ENCODE measurements at regions not wholly inside any gene's neighbourhood (a gene's known extent, or its start where the extent isn't known, plus 50 kb on each side); places are given as distances from the start of the nearest gene placed in this dataset.

DNA sequence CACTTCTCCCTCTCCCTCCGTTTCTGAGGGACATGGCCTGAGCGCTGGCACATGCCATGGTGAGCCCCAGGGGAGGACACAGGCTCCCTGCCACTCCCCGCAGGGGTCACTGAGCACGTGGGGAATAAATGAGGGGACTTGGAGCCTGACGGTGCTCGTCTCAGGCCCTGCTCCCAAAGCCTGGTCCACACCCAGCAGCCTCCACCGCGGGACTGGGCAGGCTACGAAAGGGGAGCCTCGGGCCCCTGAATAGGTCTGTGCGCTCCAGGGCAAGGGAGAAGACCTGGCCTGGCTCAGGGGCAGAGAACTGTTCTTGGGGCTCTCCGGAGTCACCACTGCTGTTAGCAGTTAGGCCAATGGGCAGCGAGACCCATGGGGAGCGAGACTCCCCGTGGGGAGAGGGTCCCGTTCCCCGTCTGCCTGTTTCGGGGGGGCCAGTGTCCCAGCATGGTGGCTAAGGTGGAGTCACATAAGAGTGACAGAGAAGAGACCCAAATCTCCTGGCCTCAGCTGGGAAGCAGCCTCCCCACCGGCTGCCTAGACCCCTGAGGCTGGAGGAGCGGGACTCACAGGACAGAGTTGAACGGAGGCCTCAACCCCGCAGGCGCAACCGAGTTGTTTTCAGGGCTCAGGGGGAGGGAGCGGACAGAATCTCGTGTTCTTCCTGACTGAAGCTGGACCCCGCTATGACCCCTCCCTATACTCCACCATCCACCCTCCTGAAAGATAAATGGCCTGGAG is 329.8 kb upstream of the SFSWAP start:
- no peak for DNase-seq
- intact Hi-C loops (cut with micrococcal nuclease): no loop called here
- H3K4me3 Mint-ChIP-seq: no peak overlapping the region

DNA sequence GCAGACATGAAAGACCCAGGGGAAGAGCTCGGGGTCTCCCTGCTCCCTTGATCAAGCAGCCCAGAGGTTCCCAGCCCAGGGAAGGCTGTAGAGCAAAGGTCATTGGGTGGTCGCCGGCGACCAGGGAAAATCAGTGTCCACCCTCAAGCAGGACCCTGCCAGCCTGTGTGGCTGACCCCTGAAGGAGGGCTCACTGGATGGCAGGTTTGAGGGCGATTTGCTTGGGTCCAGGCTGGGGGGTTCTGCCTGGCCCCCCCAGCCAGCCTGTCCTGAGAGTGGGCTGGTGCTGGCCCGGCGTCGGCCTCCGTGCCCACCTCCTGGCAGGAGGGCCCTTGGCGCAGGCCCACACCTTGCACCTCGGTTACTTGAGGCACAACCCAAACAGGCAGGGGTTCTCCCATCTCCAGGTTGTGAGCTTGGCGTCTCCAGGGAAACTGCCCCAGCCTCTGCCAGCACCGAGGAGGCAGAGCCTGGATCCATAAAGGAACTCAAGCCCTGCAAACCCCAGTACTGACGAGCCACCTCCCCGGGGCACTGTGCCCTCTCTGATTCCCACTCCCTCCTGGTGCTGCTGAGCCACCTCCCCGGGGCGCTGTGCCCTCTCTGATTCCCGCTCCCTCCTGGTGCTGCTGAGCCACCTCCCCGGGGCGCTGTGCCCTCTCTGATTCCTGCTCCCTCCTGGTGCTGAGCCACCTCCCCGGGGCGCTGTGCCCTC is 329.0 kb upstream of the SFSWAP start:
- CTCF ChIA-PET: no interaction called here
- ATAC-seq (no peak), DNase-seq (no peak)
- Mint-ChIP-seq H3K36me3 (no peaks in the 10 kb centered on the region), H3K4me1 (no peaks in the 10 kb centered on the region), H3K27ac (no peak overlapping the region), H3K9me3 (no peaks in the 10 kb centered on the region), H3K4me3 (no peak overlapping the region), H3K27me3 (peaks cover 0 to 20% (median 5%) of the 10 kb centered on the region in 5 donors)
- no peaks in the 10 kb centered on the region for H3K9me3 ChIP-seq (ENCODE audit: control insufficient read depth in 2 of 3, low read length in 3 of 3)
- no peaks in the 10 kb centered on the region for H3K36me3 ChIP-seq (ENCODE audit: control insufficient read depth in 2 of 3, insufficient read depth in 3 of 3, low read length in 3 of 3)
- no peaks in the 10 kb centered on the region for H3K27me3 ChIP-seq (ENCODE audit: control insufficient read depth in 2 of 2, insufficient read depth in 2 of 2, low read length in 2 of 2)
- POLR2A ChIA-PET: no interaction called here
- no peak overlapping the region for H3K4me3 ChIP-seq (ENCODE audit: low read length)
- H3K4me1 ChIP-seq (ENCODE audit: control insufficient read depth in 2 of 2, insufficient read depth in 2 of 2, low read length in 2 of 2): no peaks in the 10 kb centered on the region
- no peak overlapping the region for H3K27ac ChIP-seq (ENCODE audit: low read depth, low read length)
- intact Hi-C loops (cut with micrococcal nuclease): no loop called here

More for the DNA sequence above, 329.8 kb upstream of the SFSWAP start:
- ATAC-seq: no peak
- no peak overlapping the region for H3K27ac Mint-ChIP-seq
- Histone ChIP-seq H3K9me3 (ENCODE audit: control insufficient read depth in 2 of 3, low read length in 3 of 3) (no peaks in the 10 kb centered on the region), H3K4me1 (ENCODE audit: control insufficient read depth in 2 of 2, insufficient read depth in 2 of 2, low read length in 2 of 2) (no peaks in the 10 kb centered on the region), H3K36me3 (ENCODE audit: control insufficient read depth in 2 of 3, insufficient read depth in 3 of 3, low read length in 3 of 3) (no peaks in the 10 kb centered on the region), H3K27me3 (ENCODE audit: control insufficient read depth in 2 of 2, insufficient read depth in 2 of 2, low read length in 2 of 2) (no peaks in the 10 kb centered on the region), H3K27ac (ENCODE audit: low read depth, low read length) (no peak overlapping the region), H3K4me3 (ENCODE audit: low read length) (no peak overlapping the region)
- H3K27me3 Mint-ChIP-seq: peaks cover 0 to 13% (median 5%) of the 10 kb centered on the region in 5 donors
- H3K36me3 Mint-ChIP-seq: no peaks in the 10 kb centered on the region
- no peaks in the 10 kb centered on the region for H3K9me3 Mint-ChIP-seq
- ChIA-PET POLR2A (no interaction called here), CTCF (no interaction called here)
- no peaks in the 10 kb centered on the region for H3K4me1 Mint-ChIP-seq

- CTCF ChIA-PET: no interaction called here
- no peaks in the 10 kb centered on the region for H3K4me1 Mint-ChIP-seq
- intact Hi-C loops (cut with micrococcal nuclease): no loop called here
Observed at GRCh38 chr12:131383291-131383690, 327.6 kb upstream of the SFSWAP start.

DNA sequence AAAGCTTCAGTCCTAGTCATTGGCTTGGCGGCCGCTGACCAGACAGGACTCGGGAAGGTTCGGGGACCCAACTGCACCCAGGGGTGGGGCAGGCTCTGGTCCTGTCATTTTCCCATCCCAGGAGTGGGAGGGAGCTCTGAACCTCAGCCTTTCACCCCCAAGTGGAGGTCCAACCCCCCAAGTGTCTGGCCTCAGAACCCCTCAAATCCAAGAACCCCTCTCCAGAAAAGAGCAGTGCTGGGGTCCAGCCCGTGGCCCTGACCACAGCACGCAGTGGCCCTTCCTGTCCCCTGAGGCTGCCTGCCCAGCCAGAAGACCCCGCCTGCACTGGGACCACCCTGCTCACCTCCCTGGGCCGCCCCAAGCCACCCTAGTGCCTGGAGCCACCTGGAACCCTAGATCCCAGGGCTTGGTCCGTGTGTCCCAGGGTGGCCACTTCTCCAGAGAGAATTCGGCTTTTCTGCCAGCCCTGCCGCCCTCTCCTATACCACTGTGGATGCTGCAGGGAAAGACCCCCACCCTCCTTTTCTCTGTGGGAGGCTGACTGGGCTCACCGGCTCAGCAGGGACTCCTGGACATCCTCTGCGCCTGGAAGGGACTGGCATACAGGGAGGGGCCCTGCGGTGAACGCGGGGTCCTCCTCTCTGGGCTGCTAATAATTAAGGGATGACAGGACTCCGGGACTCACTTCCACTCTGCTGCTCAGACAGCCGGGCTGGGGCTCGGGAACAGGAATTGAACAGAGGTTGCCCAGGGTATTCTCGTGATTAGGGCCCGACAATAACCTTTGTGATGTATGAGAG is 326.9 kb upstream of the SFSWAP start:
- no peak overlapping the region for H3K4me3 Mint-ChIP-seq
- Histone ChIP-seq H3K9me3 (ENCODE audit: control insufficient read depth in 2 of 3, low read length in 3 of 3) (no peaks in the 10 kb centered on the region), H3K36me3 (ENCODE audit: control insufficient read depth in 2 of 3, insufficient read depth in 3 of 3, low read length in 3 of 3) (no peaks in the 10 kb centered on the region), H3K27ac (ENCODE audit: low read depth, low read length) (no peak overlapping the region), H3K27me3 (ENCODE audit: control insufficient read depth in 2 of 2, insufficient read depth in 2 of 2, low read length in 2 of 2) (no peaks in the 10 kb centered on the region), H3K4me3 (ENCODE audit: low read length) (no peak overlapping the region), H3K4me1 (ENCODE audit: control insufficient read depth in 2 of 2, insufficient read depth in 2 of 2, low read length in 2 of 2) (no peaks in the 10 kb centered on the region)
- intact Hi-C loops (cut with micrococcal nuclease): no loop called here
- H3K4me1 Mint-ChIP-seq: no peaks in the 10 kb centered on the region
- ChIA-PET CTCF (no interaction called here), POLR2A (no interaction called here)
- H3K9me3 Mint-ChIP-seq: no peaks in the 10 kb centered on the region
- H3K27me3 Mint-ChIP-seq: peaks cover 0 to 25% (median 5%) of the 10 kb centered on the region in 5 donors
- ATAC-seq (no peak), DNase-seq (no peak)
- H3K36me3 Mint-ChIP-seq: no peaks in the 10 kb centered on the region
- no peak overlapping the region for H3K27ac Mint-ChIP-seq

More at GRCh38 chr12:131383291-131383690, 327.6 kb upstream of the SFSWAP start:
- Histone ChIP-seq H3K27ac (ENCODE audit: low read depth, low read length) (no peak overlapping the region), H3K36me3 (ENCODE audit: control insufficient read depth in 2 of 3, insufficient read depth in 3 of 3, low read length in 3 of 3) (no peaks in the 10 kb centered on the region), H3K27me3 (ENCODE audit: control insufficient read depth in 2 of 2, insufficient read depth in 2 of 2, low read length in 2 of 2) (no peaks in the 10 kb centered on the region), H3K4me1 (ENCODE audit: control insufficient read depth in 2 of 2, insufficient read depth in 2 of 2, low read length in 2 of 2) (no peaks in the 10 kb centered on the region), H3K9me3 (ENCODE audit: control insufficient read depth in 2 of 3, low read length in 3 of 3) (no peaks in the 10 kb centered on the region), H3K4me3 (ENCODE audit: low read length) (no peak overlapping the region)
- ATAC-seq: no peak
- Mint-ChIP-seq H3K4me3 (no peak overlapping the region), H3K27ac (no peak overlapping the region), H3K36me3 (no peaks in the 10 kb centered on the region), H3K9me3 (no peaks in the 10 kb centered on the region), H3K27me3 (peaks cover 0 to 22% (median 5%) of the 10 kb centered on the region in 5 donors)
- no peak for DNase-seq
- POLR2A ChIA-PET: no interaction called here

DNA sequence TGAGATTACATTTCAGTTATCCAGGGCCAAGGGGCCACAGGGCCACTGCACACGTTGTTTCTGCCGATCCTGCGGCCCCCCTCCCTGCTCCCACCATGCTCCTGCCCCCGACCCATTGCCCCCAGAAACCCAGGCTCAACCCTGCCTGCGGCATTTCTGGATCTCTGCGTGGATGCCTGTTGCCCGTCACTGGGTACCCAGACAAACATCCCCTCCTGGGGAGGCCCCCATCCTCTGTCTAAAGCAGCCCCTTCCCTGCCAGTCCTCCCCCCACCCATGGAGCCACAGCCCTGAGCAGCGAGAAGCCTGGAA is 326.4 kb upstream of the SFSWAP start:
- H3K9me3 ChIP-seq (ENCODE audit: control insufficient read depth in 2 of 3, low read length in 3 of 3): no peaks in the 10 kb centered on the region
- H3K4me3 Mint-ChIP-seq: no peak overlapping the region
- H3K36me3 ChIP-seq (ENCODE audit: control insufficient read depth in 2 of 3, insufficient read depth in 3 of 3, low read length in 3 of 3): no peaks in the 10 kb centered on the region
- H3K4me1 Mint-ChIP-seq: no peaks in the 10 kb centered on the region
- ChIA-PET POLR2A (no interaction called here), CTCF (no interaction called here)
- intact Hi-C loops (cut with micrococcal nuclease): no loop called here
- H3K27ac Mint-ChIP-seq: no peak overlapping the region
- no peaks in the 10 kb centered on the region for H3K9me3 Mint-ChIP-seq
- H3K4me3 ChIP-seq (ENCODE audit: low read length): no peak overlapping the region
- no peaks in the 10 kb centered on the region for H3K4me1 ChIP-seq (ENCODE audit: control insufficient read depth in 2 of 2, insufficient read depth in 2 of 2, low read length in 2 of 2)
- no peak overlapping the region for H3K27ac ChIP-seq (ENCODE audit: low read depth, low read length)
- no peaks in the 10 kb centered on the region for H3K36me3 Mint-ChIP-seq
- H3K27me3 Mint-ChIP-seq: peaks cover 0 to 25% (median 5%) of the 10 kb centered on the region in 5 donors
- DNase-seq (no peak), ATAC-seq (no peak)
- no peaks in the 10 kb centered on the region for H3K27me3 ChIP-seq (ENCODE audit: control insufficient read depth in 2 of 2, insufficient read depth in 2 of 2, low read length in 2 of 2)

DNA sequence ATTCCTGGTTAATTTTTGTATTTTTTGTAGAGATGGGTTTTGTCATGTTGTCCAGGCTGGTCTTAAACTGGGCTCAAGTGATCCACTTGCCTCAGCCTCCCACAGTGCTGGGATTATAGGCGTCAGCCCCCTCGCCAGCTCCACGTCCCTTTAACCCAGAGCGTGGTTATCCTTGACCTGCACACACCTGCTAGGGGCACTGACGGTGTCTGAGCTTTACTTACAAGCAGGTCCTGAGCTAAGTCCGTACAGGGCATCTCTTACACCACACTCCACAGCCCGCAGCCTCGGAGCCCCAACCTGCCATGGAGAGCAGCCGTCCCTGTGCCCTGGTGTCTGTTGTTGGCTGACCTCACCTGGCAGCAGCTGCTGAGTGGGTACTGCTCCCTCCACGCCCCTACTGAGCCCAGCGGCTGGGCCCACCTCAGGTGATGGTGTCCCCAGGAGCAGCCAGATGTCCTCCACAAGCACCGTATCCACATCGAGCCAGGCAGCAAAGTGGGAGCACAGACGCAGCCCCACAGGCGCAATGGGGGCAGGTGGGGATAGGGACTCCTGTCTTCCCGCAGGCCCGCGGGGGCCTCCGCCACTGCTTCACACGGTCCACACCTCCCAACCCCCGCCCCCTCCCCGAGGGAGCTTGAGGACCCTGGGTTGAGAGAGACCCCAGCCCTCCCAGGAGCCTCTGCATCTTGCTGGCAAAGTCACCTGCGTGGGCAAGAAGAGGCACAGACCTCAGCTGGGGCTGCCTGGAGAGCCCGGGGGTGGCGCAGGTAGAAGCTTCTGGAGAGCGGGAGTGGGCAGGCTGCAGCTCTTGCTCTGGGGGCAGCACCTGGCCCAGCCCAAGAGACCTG is 325.4 kb upstream of the SFSWAP start:
- H3K4me1 ChIP-seq (ENCODE audit: control insufficient read depth in 2 of 2, insufficient read depth in 2 of 2, low read length in 2 of 2): no peaks in the 10 kb centered on the region
- no peaks in the 10 kb centered on the region for H3K36me3 Mint-ChIP-seq
- no peak overlapping the region for H3K27ac ChIP-seq (ENCODE audit: low read depth, low read length)
- no peak for ATAC-seq
- intact Hi-C loops (cut with micrococcal nuclease): no loop called here
- H3K4me3 Mint-ChIP-seq: no peak overlapping the region
- POLR2A ChIA-PET: no interaction called here
- H3K9me3 ChIP-seq (ENCODE audit: control insufficient read depth in 2 of 3, low read length in 3 of 3): no peaks in the 10 kb centered on the region
- H3K36me3 ChIP-seq (ENCODE audit: control insufficient read depth in 2 of 3, insufficient read depth in 3 of 3, low read length in 3 of 3): no peaks in the 10 kb centered on the region
- no peak overlapping the region for H3K4me3 ChIP-seq (ENCODE audit: low read length)
- no peak for DNase-seq
- CTCF ChIA-PET: no interaction called here
- no peaks in the 10 kb centered on the region for H3K9me3 Mint-ChIP-seq
- no peak overlapping the region for H3K27ac Mint-ChIP-seq
- no peaks in the 10 kb centered on the region for H3K27me3 ChIP-seq (ENCODE audit: control insufficient read depth in 2 of 2, insufficient read depth in 2 of 2, low read length in 2 of 2)
- peaks cover 0 to 6% (median 0%) of the 10 kb centered on the region in 7 donors for H3K4me1 Mint-ChIP-seq
- H3K27me3 Mint-ChIP-seq: peaks cover 0 to 29% (median 8%) of the 10 kb centered on the region in 5 donors

All from naive thymus-derived CD4-positive, alpha-beta T cell (primary cell).